HG03565 (cell line): ENCODE measurements at regions not wholly inside any gene's neighbourhood (a gene's known extent, or its start where the extent isn't known, plus 50 kb on each side); places are given as distances from the start of the nearest gene placed in this dataset.

Experiments used
- ATAC-seq: cut with Tn5 transposase; IDR thresholded peaks from one replicate; pipeline ENCODE4 v1.9.1; 2021; ENCODE audit warnings: mild to moderate bottlenecking, moderate library complexity; ENCODE audit not compliant: unreplicated experiment

DNA sequence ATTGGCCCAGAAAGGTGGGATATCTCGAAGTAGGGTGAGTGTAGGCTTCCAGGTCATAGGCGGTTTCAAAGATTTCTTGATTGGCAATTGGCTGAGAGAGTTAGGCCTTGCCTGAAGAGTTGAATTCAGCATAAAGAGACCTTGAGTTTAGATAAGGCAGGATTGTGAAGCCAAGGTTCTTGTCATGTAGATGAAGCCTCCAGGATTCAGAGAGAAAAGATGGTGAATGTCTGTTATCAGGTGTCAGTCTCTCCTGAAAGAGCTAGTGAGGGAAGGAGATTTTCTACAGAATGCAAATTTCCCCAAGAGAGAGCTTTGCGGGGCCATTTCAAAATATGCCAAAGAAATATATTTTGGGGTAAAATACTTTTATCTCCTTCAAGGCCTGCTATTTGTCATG is 217.0 kb upstream of the TLE3 start:
- no peak for ATAC-seq

DNA sequence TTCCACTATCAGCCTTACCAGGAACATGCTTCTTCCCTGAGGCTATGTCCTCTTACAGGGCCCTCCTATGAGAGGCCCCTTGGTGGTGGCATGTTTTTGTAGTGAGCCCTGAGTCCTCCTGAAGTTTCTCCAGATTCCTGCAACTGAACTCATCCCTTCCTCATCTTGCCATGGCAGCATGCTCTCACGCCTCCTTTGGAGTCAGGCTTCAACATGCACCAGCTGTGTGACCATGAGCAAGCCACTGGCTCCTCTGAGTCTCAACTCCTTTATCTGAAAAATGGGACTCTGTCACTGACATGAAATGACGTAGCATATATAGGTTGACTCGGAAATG is 216.3 kb upstream of the TLE3 start:
- no peak for ATAC-seq

DNA sequence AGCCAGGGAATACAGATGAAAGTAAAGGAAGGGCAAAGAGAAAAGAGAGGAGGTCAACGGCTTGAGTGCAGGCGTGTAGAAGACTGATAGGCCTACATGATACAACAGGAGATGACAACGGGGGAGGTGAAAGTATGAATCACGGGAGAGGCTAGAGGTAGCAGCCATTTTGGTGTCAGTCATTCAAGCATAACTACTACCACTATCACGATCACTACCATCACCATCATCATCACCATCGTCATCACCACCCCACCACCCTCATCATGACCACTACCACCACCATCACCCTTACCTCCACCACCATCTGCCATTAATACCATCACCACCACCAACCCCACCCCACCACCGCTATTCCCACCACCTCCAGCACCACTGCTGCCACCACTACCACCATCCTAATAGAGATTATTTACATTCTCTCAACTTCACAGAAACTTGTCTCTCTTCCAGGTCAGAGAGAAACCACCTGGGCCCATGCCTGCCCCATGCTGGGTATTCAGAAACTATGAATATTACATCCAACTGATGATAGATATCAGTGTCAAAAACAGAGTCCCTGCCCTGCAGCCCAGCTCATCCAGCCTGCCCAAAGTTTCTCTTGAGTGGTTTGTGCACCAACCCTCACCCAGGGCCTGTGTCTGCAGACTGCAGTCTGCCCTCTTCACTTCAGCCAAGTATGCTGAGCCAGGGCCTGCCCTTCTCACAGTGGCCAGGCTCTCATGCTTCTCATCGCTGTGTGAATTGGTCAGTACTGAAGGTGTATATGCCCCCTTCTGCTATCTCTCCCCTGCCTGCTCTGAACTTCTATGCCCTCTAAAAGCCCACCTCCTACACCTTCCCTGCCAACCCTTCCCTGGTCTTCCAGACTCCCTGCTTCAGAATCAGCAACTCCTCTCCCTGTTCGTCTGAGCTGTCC is 215.6 kb upstream of the TLE3 start:
- no peak for ATAC-seq

DNA sequence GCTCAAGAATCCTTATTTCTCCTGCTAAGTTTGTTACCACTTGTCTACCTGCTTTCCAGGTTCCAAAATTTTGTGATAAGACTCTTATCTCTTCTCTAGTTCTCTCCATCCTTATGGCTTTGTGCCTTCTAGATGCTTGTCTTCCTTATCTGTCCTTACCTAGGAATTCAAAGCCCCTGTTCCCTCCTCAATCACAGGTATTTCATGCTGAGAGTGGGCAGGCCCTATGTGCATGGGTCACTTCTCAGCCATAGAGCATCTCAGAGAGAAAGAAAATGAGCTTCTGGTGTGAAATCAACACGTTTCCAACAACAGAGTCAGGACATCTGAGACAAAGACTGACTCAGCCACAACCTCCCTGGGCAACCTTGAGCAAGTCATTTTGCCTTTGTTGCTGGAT is 214.1 kb upstream of the TLE3 start:
- ATAC-seq, result no peak

DNA sequence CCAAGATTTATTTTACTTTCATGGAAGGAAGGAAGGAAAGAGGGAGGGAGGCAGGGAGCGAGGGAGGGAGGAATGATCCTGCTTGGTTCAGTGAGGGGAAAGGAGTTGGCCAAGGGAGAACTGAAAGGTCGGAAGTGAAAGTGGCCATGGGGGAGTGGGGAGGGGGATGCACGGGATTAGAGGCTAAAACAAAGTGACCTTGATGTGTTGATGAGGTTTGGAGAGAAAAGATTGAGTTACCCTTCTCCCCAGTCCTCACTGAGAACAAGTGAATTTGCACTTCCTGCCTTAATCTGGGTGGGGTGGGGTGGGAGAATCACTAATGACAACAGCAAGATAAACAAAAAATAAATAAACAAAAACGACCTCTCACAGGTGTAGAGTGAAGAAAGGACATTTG is 212.0 kb upstream of the TLE3 start:
- no peak for ATAC-seq

DNA sequence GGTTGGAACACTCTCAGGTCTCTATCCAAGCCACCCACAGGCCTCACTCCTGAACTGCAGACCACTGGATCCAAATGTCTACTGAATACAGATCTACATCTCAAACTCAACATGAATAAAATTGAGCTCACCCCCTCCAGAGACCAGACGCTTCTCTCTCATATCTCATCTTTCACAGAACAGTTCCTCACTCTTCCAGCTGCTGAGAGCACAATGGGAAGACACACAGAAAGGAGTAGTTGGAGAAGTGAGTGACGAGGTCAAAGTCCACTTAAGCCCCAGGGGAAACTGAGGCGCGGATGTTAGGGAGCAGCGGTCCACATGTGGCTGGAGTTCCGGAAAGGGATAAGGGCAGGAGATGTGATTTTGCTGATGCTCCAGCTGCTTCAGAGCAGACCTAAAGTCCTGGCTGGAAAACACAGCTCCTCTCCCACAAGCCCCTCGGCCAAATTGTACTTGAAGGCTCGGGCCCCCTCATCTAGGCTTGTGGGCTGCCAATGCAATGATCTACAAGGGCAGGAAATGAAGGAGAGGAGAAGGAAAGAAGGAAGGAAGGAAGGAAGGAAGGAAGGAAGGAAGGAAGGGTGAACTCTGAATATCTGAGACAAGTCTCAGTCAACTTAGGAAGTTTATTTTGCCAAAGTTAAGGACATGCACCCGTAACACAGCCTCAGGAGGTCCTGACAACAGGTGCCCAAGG is 211.2 kb upstream of the TLE3 start:
- no peak for ATAC-seq

DNA sequence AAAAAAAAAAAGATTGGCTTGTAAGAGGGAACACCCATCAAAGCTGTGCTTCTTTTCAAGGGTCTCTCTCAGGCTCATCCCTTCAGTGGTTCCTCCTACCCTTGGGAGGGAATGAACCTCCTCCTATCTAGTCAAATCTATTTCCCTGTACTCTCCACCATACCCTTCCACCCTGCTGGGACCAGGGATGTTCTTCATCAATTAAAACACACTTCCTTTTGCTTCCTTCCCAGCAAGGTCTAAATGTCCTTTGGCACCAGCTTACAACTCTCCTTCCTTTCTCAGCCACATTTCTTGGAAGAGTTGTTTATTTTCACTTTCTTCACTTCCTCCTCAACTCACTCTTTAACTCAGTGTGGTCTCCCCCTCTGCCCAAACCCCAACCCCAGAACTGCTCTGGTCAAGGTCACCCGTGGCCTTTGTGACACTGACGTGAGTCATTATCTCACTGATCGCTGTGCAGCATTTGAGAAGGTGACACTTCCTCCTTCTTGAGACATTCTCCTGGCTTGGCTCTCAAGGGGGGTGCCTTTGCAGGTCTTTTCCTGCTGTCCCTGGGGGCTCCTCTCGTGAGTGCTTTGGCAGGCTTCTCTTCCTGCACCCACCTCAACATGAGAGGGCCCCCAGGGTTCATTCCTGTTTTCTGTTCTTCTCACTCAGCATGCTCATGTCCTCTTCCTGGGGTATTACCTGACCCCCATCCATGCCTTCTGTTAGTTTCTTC is 210.5 kb upstream of the TLE3 start:
- peak; percentile 70 for ATAC-seq

DNA sequence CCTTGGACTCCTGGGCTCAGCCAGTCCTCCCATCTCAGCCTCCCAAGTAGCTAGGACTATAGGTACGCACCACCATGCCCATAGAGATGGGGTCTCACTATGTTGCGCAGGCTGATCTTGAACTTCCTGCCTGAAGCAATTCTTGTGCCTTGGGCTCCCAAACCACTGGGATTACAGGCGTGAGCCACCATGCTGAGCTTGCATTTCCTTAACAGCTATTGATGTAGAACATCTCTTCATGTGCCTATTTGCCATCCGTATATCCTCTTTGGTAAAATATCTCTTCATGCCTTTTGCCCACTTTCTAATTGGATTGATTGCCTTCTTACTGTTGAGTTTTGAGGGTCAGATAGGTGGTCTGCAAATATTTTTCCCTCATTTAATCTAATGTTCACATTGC is 208.9 kb upstream of the TLE3 start:
- ATAC-seq, result no peak

DNA sequence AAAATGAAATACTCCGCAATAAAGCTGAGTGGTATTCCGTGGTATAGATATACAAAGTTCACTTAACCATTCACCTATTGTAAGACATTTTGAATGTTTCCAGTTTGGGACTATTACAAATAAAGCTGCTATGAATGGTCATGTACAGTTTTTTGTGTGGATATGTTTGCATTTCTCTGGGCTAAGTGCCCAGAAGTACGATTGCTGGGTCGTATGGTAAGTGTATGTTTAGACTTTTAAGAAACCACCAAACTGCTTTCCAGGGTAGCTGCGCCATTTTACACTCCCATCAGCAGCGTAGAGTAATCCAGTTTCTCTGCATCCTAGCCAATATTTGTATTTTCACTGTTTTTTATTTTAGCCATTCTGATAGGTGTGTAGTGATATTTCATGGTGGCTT is 208.4 kb upstream of the TLE3 start:
- no peak for ATAC-seq

DNA sequence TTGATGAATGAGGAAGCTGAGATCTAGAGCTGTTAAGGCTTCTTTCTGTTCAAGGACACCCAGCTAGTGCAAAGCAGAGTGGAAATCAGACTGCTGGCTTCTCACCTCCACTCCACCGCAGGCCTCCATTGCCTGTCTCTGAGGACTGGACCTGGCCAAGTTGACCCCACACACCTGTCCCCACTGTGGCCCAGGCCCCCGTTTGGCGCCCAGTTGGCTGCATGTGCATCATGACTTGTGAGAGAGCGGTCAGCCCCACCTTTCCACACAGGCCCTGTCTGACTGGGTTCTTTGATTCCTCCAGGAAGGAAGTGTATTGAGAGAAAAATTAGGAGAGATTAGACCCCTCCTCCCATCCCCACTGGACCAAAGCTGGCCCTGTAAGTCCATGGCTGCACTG is 206.3 kb upstream of the TLE3 start:
- no peak for ATAC-seq

DNA sequence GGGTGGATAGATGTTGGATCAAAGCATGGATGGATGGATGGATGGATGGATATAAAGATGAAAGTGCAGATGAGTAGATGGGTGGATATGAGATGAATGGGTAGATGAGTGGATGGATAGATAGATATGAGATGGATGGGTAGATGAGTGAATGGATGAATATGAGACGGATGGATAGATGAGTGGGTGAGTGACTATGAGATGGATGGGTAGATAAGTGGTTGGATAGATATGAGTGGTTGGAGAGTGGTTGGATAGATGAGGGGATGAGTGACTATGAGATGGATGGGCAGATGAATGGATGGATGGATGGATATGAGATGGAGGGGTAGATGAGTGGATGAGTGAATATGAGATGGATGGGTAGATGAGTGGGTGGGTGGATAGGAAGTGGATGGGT is 204.6 kb upstream of the TLE3 start:
- no peak for ATAC-seq

DNA sequence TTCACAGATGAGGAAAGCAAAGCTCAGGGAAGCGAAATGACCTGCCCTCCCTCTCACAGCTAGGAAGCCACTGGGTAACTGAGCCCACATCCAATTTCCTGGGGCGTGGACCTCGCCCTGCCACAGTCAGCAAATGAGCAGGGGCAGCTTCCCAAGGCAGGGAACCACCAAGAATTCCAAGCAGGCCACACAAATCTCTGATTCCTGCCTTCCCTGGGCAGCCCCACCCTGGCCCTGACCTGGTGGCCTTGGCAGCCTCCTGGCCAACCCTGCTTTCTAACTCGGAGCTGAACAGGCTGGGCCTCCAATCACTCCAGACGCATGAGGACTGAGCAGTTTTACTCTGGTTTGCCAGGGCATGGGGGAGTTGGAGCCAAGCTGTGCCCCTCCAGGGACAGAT is 203.7 kb upstream of the TLE3 start:
- ATAC-seq, result no peak

DNA sequence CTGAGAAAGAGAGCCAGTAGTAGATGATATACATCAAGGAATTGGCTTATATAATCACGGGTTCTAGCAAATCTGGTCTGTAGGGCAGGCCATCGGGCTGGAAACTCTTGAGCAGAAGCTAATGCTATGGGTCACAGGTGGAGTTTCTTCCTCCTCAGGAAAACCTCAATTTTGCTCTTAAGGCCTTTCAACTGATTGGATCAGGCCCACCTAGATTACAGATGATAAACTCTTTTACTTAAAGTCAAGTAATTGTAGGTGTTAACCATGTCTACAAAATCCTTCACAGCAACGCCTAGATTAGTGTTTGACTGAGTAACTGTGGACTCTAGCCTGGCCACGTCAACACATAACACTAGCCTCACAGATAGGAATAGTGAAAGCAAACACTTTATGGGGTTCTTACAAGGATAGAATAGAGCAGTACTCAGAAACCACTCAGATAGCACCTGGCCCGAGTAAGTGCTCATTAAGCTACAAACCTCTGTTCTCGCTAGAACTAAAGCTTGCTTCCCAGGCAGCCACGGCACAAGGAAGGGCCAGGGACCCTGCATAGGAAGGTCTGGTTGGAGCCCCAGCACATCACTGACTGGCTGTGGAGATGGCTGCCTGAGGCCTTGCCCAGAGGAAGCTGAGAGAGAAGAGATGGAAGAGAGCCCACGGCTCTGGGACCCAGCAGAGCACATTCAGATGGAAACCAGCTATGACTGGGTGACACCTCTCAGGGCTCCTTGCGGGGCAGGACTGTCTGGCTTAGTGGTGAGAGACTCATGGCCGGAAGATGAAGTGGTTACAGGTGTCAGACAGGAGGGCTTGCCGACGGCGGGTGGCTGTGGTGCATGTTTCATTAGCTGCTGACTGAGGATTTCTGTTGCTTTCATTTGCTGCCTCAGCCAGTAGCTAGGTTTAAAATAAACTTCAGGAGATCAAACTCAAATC is 202.5 kb upstream of the TLE3 start:
- peak; percentile 87 for ATAC-seq

DNA sequence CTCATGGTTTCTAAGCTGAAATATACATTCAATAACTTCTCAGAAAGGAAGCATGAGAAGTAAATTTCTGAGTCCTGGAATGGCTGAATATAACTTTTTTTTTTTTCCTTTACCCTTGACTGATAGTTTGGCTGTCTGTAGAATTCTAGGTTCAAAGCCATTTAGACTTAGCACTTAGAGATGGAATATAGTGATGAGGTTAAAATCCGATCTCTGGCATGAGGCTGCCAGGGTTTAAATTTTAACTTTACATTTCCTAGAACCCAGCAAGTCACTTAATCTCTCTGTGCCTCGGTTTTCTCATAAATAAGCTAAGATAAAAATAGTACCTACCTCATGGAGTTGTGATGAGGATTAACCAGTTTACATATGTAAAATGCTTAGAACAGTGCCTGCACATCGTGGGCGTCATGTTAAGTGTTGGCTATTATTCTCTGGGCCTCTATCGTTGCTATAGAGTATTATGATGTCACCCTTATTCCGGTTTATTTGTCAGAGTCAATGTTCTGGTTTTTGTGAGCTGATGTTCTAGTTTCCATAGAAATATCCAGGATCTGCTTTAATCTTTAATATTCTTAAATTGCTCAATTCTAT is 199.8 kb upstream of the TLE3 start:
- no peak for ATAC-seq

DNA sequence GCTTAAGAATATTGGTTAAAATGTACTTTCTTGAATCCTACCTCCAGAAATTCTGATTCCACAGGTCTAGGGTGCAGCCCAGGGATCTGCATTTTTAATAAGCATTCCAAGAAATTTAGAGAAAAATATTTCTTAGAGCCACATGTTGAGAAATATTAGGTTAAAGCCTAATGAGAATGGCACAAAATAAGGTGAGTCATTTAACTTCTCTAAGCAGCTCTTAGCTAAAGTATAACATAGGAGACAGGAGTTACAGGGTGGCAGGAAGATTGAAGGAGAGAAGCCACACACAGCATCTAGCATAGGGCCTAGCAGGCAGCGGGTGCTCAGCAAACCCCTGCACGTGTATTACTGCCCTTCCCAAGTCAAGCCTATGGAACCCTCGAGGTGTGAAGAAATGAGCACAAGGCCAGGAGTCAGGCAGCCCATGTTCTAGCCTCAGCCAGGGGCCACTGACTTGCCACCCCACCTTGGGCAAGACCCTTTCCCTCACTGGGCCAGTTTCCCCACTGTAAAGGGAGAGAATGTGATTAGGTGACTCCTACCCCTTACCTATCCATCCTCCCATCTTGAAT is 197.1 kb upstream of the TLE3 start:
- ATAC-seq, result no peak

DNA sequence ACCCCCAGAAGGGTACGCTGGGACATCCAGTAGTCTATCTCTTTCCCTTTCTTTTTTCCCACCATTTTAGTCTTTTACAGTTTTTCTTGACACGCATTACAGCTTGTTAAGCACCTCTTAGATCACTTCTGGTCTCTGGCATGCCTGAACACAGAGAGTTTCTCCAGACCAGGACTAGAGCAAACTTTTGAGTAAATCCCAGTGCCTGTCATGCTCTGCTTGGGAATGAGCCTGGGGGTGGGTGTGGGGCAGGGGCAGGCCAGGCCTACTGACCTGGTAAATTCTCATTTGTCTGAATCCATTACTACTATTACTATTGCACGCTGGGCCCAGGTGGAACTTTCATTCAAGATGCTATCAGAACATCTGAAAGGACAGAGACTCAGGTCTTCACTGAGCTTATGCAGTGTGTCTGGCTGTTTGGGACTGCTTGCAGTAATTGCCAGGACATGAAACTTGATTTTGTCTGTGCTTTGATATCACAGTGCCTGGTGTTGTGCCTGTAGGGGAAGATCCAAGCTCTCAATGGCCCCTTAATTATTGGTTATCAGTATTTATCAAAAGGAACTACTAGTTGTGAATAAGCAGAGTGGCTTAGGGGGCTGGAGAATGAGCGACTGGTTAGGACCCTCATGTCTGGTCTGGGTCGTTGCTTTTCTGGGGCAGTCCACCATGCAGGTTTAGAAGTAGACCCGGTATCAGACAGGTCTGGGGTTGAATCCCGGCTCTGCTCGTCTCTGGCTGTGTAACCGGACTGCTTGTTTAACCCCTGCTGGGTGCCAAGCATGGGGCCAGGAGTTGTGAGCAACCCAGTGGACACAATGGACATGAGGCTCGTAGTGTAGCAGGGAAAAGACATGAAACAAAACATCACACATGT is 196.1 kb upstream of the TLE3 start:
- ATAC-seq, result no peak

DNA sequence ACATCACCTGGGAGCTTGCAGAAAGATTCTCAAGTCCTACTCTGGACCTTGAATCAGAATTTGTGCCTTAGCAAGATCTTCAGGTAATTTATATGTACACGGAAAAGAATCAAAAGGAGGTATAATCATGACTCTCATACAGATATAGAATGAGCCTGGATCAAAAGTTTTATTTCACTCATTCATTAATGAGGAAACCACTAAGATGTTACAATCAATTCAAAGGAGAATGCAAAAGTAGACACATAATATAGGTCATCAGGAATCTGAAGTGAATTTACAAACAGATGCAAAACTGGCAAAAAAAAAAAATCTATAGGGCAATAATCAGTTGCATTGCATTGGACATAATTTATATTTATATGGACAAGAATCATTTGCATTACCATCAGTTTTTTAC is 195.4 kb upstream of the TLE3 start:
- no peak for ATAC-seq

DNA sequence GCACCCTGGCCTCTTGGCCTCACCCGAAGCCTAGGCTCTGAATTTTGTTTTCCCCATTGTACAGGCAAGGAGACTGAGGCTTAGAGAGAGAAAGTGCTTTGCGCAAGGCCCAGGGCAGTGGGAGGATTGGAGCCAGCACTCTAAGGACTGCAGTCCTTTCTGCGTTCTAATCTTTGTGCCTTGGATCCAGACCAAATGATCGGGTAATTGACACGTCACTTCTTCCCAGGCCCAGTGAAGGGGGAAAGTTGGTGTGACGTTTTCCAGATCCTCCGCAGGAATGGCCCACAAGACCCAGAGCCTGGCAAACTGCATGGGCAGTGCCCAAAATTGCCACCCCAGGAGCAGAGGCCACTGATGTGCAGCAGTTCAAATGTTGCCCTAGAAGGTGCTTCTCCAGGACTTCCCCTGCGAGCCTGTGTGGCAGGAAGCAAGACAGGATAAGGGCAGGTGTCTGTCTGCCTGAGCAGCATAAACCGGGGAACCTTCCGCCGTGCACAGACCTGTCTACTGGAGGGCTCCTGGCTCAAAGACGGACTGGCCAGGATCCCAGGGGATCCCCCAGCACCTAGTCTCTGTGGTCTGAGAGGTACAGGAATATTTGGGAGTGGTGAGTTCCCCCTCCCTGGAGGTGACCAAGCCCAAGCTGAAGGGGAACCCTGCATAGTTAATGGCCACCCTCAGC is 194.5 kb upstream of the TLE3 start:
- no peak for ATAC-seq
